H9 (cell line): ENCODE measurements at regions not wholly inside any gene's neighbourhood (a gene's known extent, or its start where the extent isn't known, plus 50 kb on each side); places are given as distances from the start of the nearest gene placed in this dataset.

Source experiments
- DNase-seq: peaks from one replicate; pipeline ENCODE4 v3.0.0-alpha.2; 2017
- H2AFZ ChIP-seq: one replicate; pipeline ENCODE4 v1.6.1; 2013; ENCODE audit warnings: mild to moderate bottlenecking, low read length, control low read depth, moderate library complexity
- H2AK5ac ChIP-seq: 2 replicates; pipeline ENCODE4 v1.6.1; 2013; ENCODE audit warnings: low read length, control low read depth, mixed read lengths; ENCODE audit not compliant: insufficient read length
- H2BK120ac ChIP-seq: one replicate; pipeline ENCODE4 v1.6.1; 2013; ENCODE audit warnings: low read depth, mild to moderate bottlenecking, low read length, control low read depth, inconsistent platforms; ENCODE audit not compliant: poor library complexity, severe bottlenecking
- H2BK12ac ChIP-seq: 2 replicates; pipeline ENCODE4 v1.6.1; 2013; ENCODE audit warnings: low read length, control low read depth, mixed read lengths, low read depth; ENCODE audit not compliant: insufficient read length
- H2BK15ac ChIP-seq: 2 replicates; pipeline ENCODE4 v1.6.1; 2013; ENCODE audit warnings: low read depth, low read length, control low read depth
- H2BK20ac ChIP-seq: one replicate; pipeline ENCODE4 v1.6.1; 2013; ENCODE audit warnings: low read depth, mild to moderate bottlenecking, low read length, control low read depth, inconsistent platforms; ENCODE audit not compliant: poor library complexity, severe bottlenecking
- H2BK5ac ChIP-seq: 2 replicates; pipeline ENCODE4 v1.6.1; 2013; ENCODE audit warnings: low read length, control low read depth, mixed read lengths; ENCODE audit not compliant: insufficient read length
- H3K14ac ChIP-seq: 2 replicates; pipeline ENCODE4 v1.6.1; 2013; ENCODE audit warnings: low read length, control low read depth; ENCODE audit not compliant: insufficient read depth
- H3K18ac ChIP-seq: 2 replicates; pipeline ENCODE4 v1.6.1; 2013; ENCODE audit warnings: low read depth, mild to moderate bottlenecking, mixed read lengths, low read length, control low read depth; ENCODE audit not compliant: insufficient read length
- H3K23ac ChIP-seq: 2 replicates; pipeline ENCODE4 v1.6.1; 2013; ENCODE audit warnings: low read length, control low read depth, mixed read lengths, low read depth; ENCODE audit not compliant: insufficient read length
- H3K23me2 ChIP-seq: 2 replicates; pipeline ENCODE4 v1.6.1; 2013; ENCODE audit warnings: low read depth, mild to moderate bottlenecking, mixed read lengths, low read length, control low read depth; ENCODE audit not compliant: insufficient read length, poor library complexity, severe bottlenecking
- H3K27ac ChIP-seq: 2 replicates; pipeline ENCODE4 v1.5.1; 2013; ENCODE audit warnings: low read length, control low read depth, mixed read lengths, low read depth; ENCODE audit not compliant: insufficient read length
- H3K27me3 ChIP-seq: 2 replicates; pipeline ENCODE4 v1.6.1; 2013; ENCODE audit warnings: low read length, control low read depth, inconsistent platforms; ENCODE audit not compliant: insufficient read depth
- H3K4ac ChIP-seq: 2 replicates; pipeline ENCODE4 v1.6.1; 2013; ENCODE audit warnings: low read depth, mild to moderate bottlenecking, control low read depth, inconsistent platforms, low read length, moderate library complexity
- H3K4me1 ChIP-seq: 2 replicates; pipeline ENCODE4 v1.6.1; 2013; ENCODE audit warnings: low read length, control low read depth, inconsistent platforms; ENCODE audit not compliant: insufficient read depth
- H3K4me2 ChIP-seq: 2 replicates; pipeline ENCODE4 v1.6.1; 2013; ENCODE audit warnings: low read length, control low read depth, mixed read lengths; ENCODE audit not compliant: insufficient read length, insufficient read depth
- H3K56ac ChIP-seq: 2 replicates; pipeline ENCODE4 v1.6.1; 2013; ENCODE audit warnings: low read depth, mild to moderate bottlenecking, mixed read lengths, low read length, control low read depth; ENCODE audit not compliant: insufficient read length
- H3K79me1 ChIP-seq: 2 replicates; pipeline ENCODE4 v1.6.1; 2013; ENCODE audit warnings: low read depth, mild to moderate bottlenecking, moderate library complexity, low read length, control low read depth, inconsistent platforms; ENCODE audit not compliant: insufficient read depth, poor library complexity, severe bottlenecking
- H3K79me2 ChIP-seq: 2 replicates; pipeline ENCODE4 v1.6.1; 2013; ENCODE audit warnings: low read length, control low read depth, inconsistent platforms; ENCODE audit not compliant: insufficient read depth
- H3K9ac ChIP-seq: 2 replicates; pipeline ENCODE4 v1.6.1; 2013; ENCODE audit warnings: low read length, control low read depth, mixed read lengths; ENCODE audit not compliant: insufficient read length; ENCODE audit errors: extremely low read depth
- H3K9me3 ChIP-seq: one replicate; pipeline ENCODE4 v1.6.1; 2013; ENCODE audit warnings: low read depth, low read length, inconsistent platforms; ENCODE audit not compliant: control insufficient read depth
- H3T11ph ChIP-seq: one replicate; pipeline ENCODE4 v1.6.1; 2013; ENCODE audit warnings: mild to moderate bottlenecking, low read length, control low read depth, inconsistent platforms
- H4K20me1 ChIP-seq: one replicate; pipeline ENCODE4 v1.6.1; 2013; ENCODE audit not compliant: control insufficient read depth, insufficient read length, insufficient read depth
- H4K5ac ChIP-seq: 2 replicates; pipeline ENCODE4 v1.6.1; 2013; ENCODE audit warnings: low read depth, mild to moderate bottlenecking, mixed read lengths, low read length, control low read depth; ENCODE audit not compliant: insufficient read length
- H4K8ac ChIP-seq: replicated peaks from 2 replicates; pipeline ENCODE4 v1.6.1; 2013; ENCODE audit warnings: low read length, control low read depth, mixed read lengths, low read depth; ENCODE audit not compliant: insufficient read length
- H4K91ac ChIP-seq: 2 replicates; pipeline ENCODE4 v1.6.1; 2013; ENCODE audit warnings: low read depth, mild to moderate bottlenecking, moderate library complexity, mixed read lengths, low read length, control low read depth; ENCODE audit not compliant: insufficient read length
- H3K27ac Mint-ChIP-seq, 3 experiments: 2 replicates in 2 of 3; 3 replicates in 1 of 3; pipeline ENCODE4 v1.8.0; 2020 to 2021; ENCODE audit warnings: mixed read lengths in 3 of 3, mild to moderate bottlenecking in 1 of 3, moderate library complexity in 1 of 3
- H3K27me3 Mint-ChIP-seq: 2 replicates; pipeline ENCODE4 v1.8.0; 2021; ENCODE audit warnings: low read depth, mild to moderate bottlenecking, moderate library complexity, mixed read lengths
- H3K36me3 Mint-ChIP-seq, 3 experiments: 2 replicates in 2 of 3; 3 replicates in 1 of 3; pipeline ENCODE4 v1.8.0; 2020 to 2021; ENCODE audit warnings: low read depth in 3 of 3, mixed read lengths in 3 of 3; ENCODE audit not compliant: insufficient read depth in 1 of 3
- H3K4me1 Mint-ChIP-seq, 2 experiments: 2 replicates each; pipeline ENCODE4 v1.8.0; 2020; ENCODE audit warnings: mixed read lengths in 2 of 2
- H3K4me3 Mint-ChIP-seq, 2 experiments: 2 replicates in 1 of 2; 3 replicates in 1 of 2; pipeline ENCODE4 v1.8.0; 2020 to 2021; ENCODE audit warnings: mild to moderate bottlenecking in 2 of 2, mixed read lengths in 2 of 2, moderate library complexity in 1 of 2
- H3K9me3 Mint-ChIP-seq, 2 experiments: 2 replicates in 1 of 2; 3 replicates in 1 of 2; pipeline ENCODE4 v1.8.0; 2020; ENCODE audit warnings: mild to moderate bottlenecking in 2 of 2, mixed read lengths in 2 of 2, moderate library complexity in 1 of 2
- CTCF ChIP-seq: fragments of 200-600 bp; sonication (generic); conservative IDR thresholded peaks from 3 replicates; pipeline ENCODE4 v1.8.0; 2021; ENCODE audit warnings: antibody characterized with exemption, mild to moderate bottlenecking

- TF ChIP-seq CTCF, result no peak
- peaks cover 0 to 14% (median under 1%) of the 10 kb centered on the region in 3 experiments; a peak in 2 of 7 replicates for H3K36me3 Mint-ChIP-seq
- Histone ChIP-seq H3K9ac (no peak overlapping the region), H4K20me1 (no peaks in the 10 kb centered on the region), H2BK120ac (no peak overlapping the region), H4K91ac (no peak overlapping the region), H2BK15ac (no peak overlapping the region), H3K56ac (no peak overlapping the region), H2BK5ac (no peak overlapping the region), H4K5ac (no peak overlapping the region), H3T11ph (no peak overlapping the region), H3K79me2 (no peaks in the 10 kb centered on the region), H3K79me1 (no peaks in the 10 kb centered on the region), H2AFZ (no peak overlapping the region), H3K4ac (no peak overlapping the region), H3K27me3 (no peaks in the 10 kb centered on the region), H2BK20ac (no peak overlapping the region), H3K27ac (no peak overlapping the region), H3K18ac (no peak overlapping the region), H2AK5ac (no peak overlapping the region), H2BK12ac (no peak overlapping the region), H4K8ac (no peak overlapping the region), H3K23ac (no peak overlapping the region), H3K9me3 (no peaks in the 10 kb centered on the region), H3K23me2 (no peaks in the 10 kb centered on the region), H3K14ac (no peak overlapping the region), H3K4me1 (no peaks in the 10 kb centered on the region), H3K4me2 (no peak overlapping the region)
- no peaks in the 10 kb centered on the region for H3K4me1 Mint-ChIP-seq
- DNase-seq, result no peak
- no peak overlapping the region for H3K4me3 Mint-ChIP-seq
- no peak overlapping the region for H3K27ac Mint-ChIP-seq
- no peaks in the 10 kb centered on the region for H3K27me3 Mint-ChIP-seq
- peaks cover 10 to 13% of the 10 kb centered on the region in 2 experiments for H3K9me3 Mint-ChIP-seq
Observed at GRCh38 chr6:80696268-80696667, 589.8 kb downstream of the BCKDHB start.
